Esophagus muscularis mucosa (tissue), 4 donors: ENCODE measurements at regions not wholly inside any gene's neighbourhood (a gene's known extent, or its start where the extent isn't known, plus 50 kb on each side); places are given as distances from the start of the nearest gene placed in this dataset.

Experiments used
- DNase-seq: peaks from one replicate; pipeline ENCODE4 v3.0.0-alpha.2; 2017; ENCODE audit errors: extremely low spot score
- H3K27ac ChIP-seq, 4 donors: fragments of 200-600 bp; sonication (generic); replicated peaks in 1 of 4; 1 replicate in 3 of 4; 2 replicates in 1 of 4; pipeline ENCODE4 v1.5.1; 2016 to 2019; ENCODE audit warnings: mild to moderate bottlenecking in 1 of 4
- H3K27me3 ChIP-seq, 4 donors: fragments of 200-600 bp; sonication (generic); one replicate each; pipeline versions ENCODE4 v1.5.1 to v1.6.0; 2016 to 2019
- H3K36me3 ChIP-seq, 4 donors: fragments of 200-600 bp; sonication (generic); one replicate each; pipeline ENCODE4 v1.5.1; 2016 to 2019
- H3K4me1 ChIP-seq, 4 donors: fragments of 200-600 bp; sonication (generic); one replicate each; pipeline ENCODE4 v1.5.1; 2016 to 2019
- H3K4me3 ChIP-seq, 4 donors: fragments of 200-600 bp; sonication (generic); 1 replicate in 2 of 4; 2 replicates in 2 of 4; pipeline ENCODE4 v1.5.1; 2016 to 2019; ENCODE audit warnings: mild to moderate bottlenecking in 4 of 4, moderate library complexity in 1 of 4
- H3K9me3 ChIP-seq, 4 donors: fragments of 200-600 bp; sonication (generic); 1 replicate in 3 of 4; 2 replicates in 1 of 4; pipeline ENCODE4 v1.5.1; 2016 to 2019
- CTCF ChIP-seq, 3 experiments: fragments of 200-600 bp in 2 of 3; fragments of 450-650 bp in 1 of 3; sonication (generic) in 2 of 3; IDR thresholded peaks; one replicate each; pipeline ENCODE4 v1.5.1; 2017 to 2019; ENCODE audit warnings: antibody characterized with exemption in 3 of 3, mild to moderate bottlenecking in 2 of 3, moderate library complexity in 1 of 3
- EP300 ChIP-seq: sonication (generic); formaldehyde crosslinking; IDR thresholded peaks from one replicate; pipeline ENCODE4 v1.6.1; 2017; ENCODE audit warnings: antibody characterized with exemption
- POLR2A ChIP-seq: fragments of 450-650 bp; IDR thresholded peaks from one replicate; pipeline ENCODE4 v1.6.1; 2017; ENCODE audit warnings: antibody characterized with exemption, moderate library complexity, mild to moderate bottlenecking, low read depth
- POLR2AphosphoS5 ChIP-seq, 2 donors: sonication (generic); formaldehyde crosslinking; IDR thresholded peaks; one replicate each; pipeline ENCODE4 v1.6.1; 2017; ENCODE audit warnings: antibody characterized with exemption in 2 of 2
- WGBS: methylation state at CpG from one replicate; pipeline ENCODE4 v1.1.5; 2018; 5-methylcytosine and 5-hydroxymethylcytosine counted together
- intact Hi-C: fragments of 100-400 bp; cut with DNase I; formaldehyde crosslinking; loops from one replicate; pipeline ENCODE4 v1.15.1; 2023

GRCh38 chr4:137468836-137469235 lies 63.5 kb downstream of the PCDH18 start:
- no peaks in the 10 kb centered on the region for H3K36me3 ChIP-seq
- H3K27ac ChIP-seq: no peak overlapping the region
- H3K9me3 ChIP-seq: no peaks in the 10 kb centered on the region
- H3K4me3 ChIP-seq: no peak overlapping the region
- WGBS: 100% methylated on average over 3 of the region's 3 CpGs
- H3K27me3 ChIP-seq: no peaks in the 10 kb centered on the region
- intact Hi-C loops: no loop called here
- no peak for DNase-seq
- TF ChIP-seq CTCF (IDR thresholded peaks at IDR 0.05) (no peak), EP300 (no peak), POLR2A (no peak), POLR2AphosphoS5 (IDR thresholded peaks at IDR 0.05) (no peak)
- peaks cover 0 to 7% (median 0%) of the 10 kb centered on the region in 4 donors for H3K4me1 ChIP-seq

- TF ChIP-seq POLR2A (no peak), EP300 (no peak), CTCF (IDR thresholded peaks at IDR 0.05) (no peak), POLR2AphosphoS5 (IDR thresholded peaks at IDR 0.05) (no peak)
- Histone ChIP-seq H3K27ac (no peak overlapping the region), H3K9me3 (no peaks in the 10 kb centered on the region), H3K4me1 (peaks cover 0 to 7% (median 0%) of the 10 kb centered on the region in 4 donors), H3K4me3 (no peak overlapping the region), H3K27me3 (no peaks in the 10 kb centered on the region), H3K36me3 (no peaks in the 10 kb centered on the region)
- no peak for DNase-seq
- intact Hi-C loops: no loop called here
Observed at GRCh38 chr4:137467537-137467936, 64.8 kb downstream of the PCDH18 start.

- intact Hi-C loops: no loop called here
- 92% methylated on average over 1 of the region's 1 CpG for WGBS
- Histone ChIP-seq H3K4me3 (no peak overlapping the region), H3K27me3 (no peaks in the 10 kb centered on the region), H3K27ac (no peak overlapping the region), H3K36me3 (no peaks in the 10 kb centered on the region), H3K4me1 (peaks cover 0 to 7% (median 0%) of the 10 kb centered on the region in 4 donors), H3K9me3 (no peaks in the 10 kb centered on the region)
- TF ChIP-seq POLR2A (no peak), POLR2AphosphoS5 (IDR thresholded peaks at IDR 0.05) (no peak), EP300 (no peak), CTCF (IDR thresholded peaks at IDR 0.05) (no peak)
- no peak for DNase-seq
Observed at GRCh38 chr4:137463377-137464003, 68.8 kb downstream of the PCDH18 start.

- intact Hi-C loops: no loop called here
- no peak for TF ChIP-seq POLR2AphosphoS5 (IDR thresholded peaks at IDR 0.05)
- TF ChIP-seq POLR2A: no peak
- TF ChIP-seq EP300: no peak
- no peak for TF ChIP-seq CTCF (IDR thresholded peaks at IDR 0.05)
- no peak for DNase-seq
- no peaks in the 10 kb centered on the region for H3K27me3 ChIP-seq
- no peak overlapping the region for H3K27ac ChIP-seq
- no peak overlapping the region for H3K4me3 ChIP-seq
- no peaks in the 10 kb centered on the region for H3K4me1 ChIP-seq
- H3K36me3 ChIP-seq: no peaks in the 10 kb centered on the region
- WGBS: 84% methylated on average over 5 of the region's 5 CpGs
- H3K9me3 ChIP-seq: no peaks in the 10 kb centered on the region
Observed at GRCh38 chr4:137455647-137456321, 76.5 kb downstream of the PCDH18 start.
